Pancreas (tissue), 10 donors: ENCODE measurements at regions not wholly inside any gene's neighbourhood (a gene's known extent, or its start where the extent isn't known, plus 50 kb on each side); places are given as distances from the start of the nearest gene placed in this dataset.

Experiments used
- ATAC-seq, 4 donors: fragments of 200-7000 bp; cut with Tn5 transposase; one replicate each; pipeline versions ENCODE4 v1.8.0 to v1.9.1; 2020; ENCODE audit warnings: mild to moderate bottlenecking in 4 of 4, moderate library complexity in 4 of 4
- DNase-seq, 6 donors: peaks; one replicate each; pipeline ENCODE4 v3.0.0-alpha.2; 2020
- FAIRE-seq: peaks from 2 replicates; lab custom pipeline; 2012; peaks lifted over from hg19 to GRCh38; lab: Jason Lieb, UNC
- H3K27ac ChIP-seq, 4 donors: fragments of 200-600 bp; sonication (generic); 1 replicate in 3 of 4; 2 replicates in 1 of 4; pipeline versions ENCODE4 v1.5.0 to v1.8.0; 2020
- H3K27me3 ChIP-seq, 4 donors: fragments of 200-600 bp; one replicate each; pipeline ENCODE4 v1.8.0; 2021
- H3K36me3 ChIP-seq, 3 donors: fragments of 200-600 bp; sonication (generic) in 1 of 3; one replicate each; pipeline versions ENCODE4 v1.5.0 to v1.8.0; 2020 to 2021
- H3K4me1 ChIP-seq, 3 donors: fragments of 200-600 bp; one replicate each; pipeline ENCODE4 v1.8.0; 2021
- H3K4me3 ChIP-seq, 4 donors: fragments of 200-600 bp; sonication (generic) in 2 of 4; one replicate each; pipeline versions ENCODE4 v1.5.0 to v1.8.0; 2020 to 2021
- H3K9me3 ChIP-seq, 4 donors: fragments of 200-600 bp; one replicate each; pipeline ENCODE4 v1.8.0; 2021
- CTCF ChIP-seq, 4 donors: fragments of 200-600 bp; sonication (generic) in 3 of 4; IDR thresholded peaks; one replicate each; pipeline versions ENCODE4 v1.5.0 to v1.8.0; 2021; ENCODE audit warnings: antibody characterized with exemption in 4 of 4
- WGBS, 2 donors: extraction: QIAGEN DNeasy Blood & Tissue Kit; methylation state at CpG; one replicate each; pipeline ENCODE4 v1.1.7; 2013; 5-methylcytosine and 5-hydroxymethylcytosine counted together
- intact Hi-C, 3 donors: fragments of 100-400 bp; cut with DNase I; formaldehyde crosslinking; loops; one replicate each; pipeline versions ENCODE4 v1.11.1 to v1.14.2; 2022
- donor health status: healthy with polysubstance abuse.
- donor health status: DM: no; HTN: no; CAD: no; lungs with moderate emphysema.
- donor health status: DM: no; HTN: no; CAD: no.
- donor health status: control.
- donor health status: control.
- donor health status: Bipolar disorder and iron deficiency.
- donor health status: DM: yes; HTN: yes; CAD: no.
- donor health status: DM: no; HTN: no; CAD: no.
- donor health status: DM: no; HTN: no; CAD: no.
- donor health status: DM: yes; HTN: yes; CAD: no.

- WGBS, 2 donors = 88 to 90% methylated on average over 4 of the region's 4 CpGs
- H3K4me1 ChIP-seq = no peaks in the 10 kb centered on the region
- H3K27ac ChIP-seq = no peak overlapping the region
- DNase-seq = no peak
- H3K4me3 ChIP-seq = no peak overlapping the region
- H3K36me3 ChIP-seq = no peaks in the 10 kb centered on the region
- H3K9me3 ChIP-seq = no peaks in the 10 kb centered on the region
- intact Hi-C loops = no loop called here
- no peak for ATAC-seq
- FAIRE-seq = no peak
- no peak for TF ChIP-seq CTCF (IDR thresholded peaks at IDR 0.05)
- no peaks in the 10 kb centered on the region for H3K27me3 ChIP-seq
Observed at GRCh38 chr3:165466856-165467255, 270.7 kb upstream of the SLITRK3 start.

GRCh38 chr3:165464736-165465135 lies 268.6 kb upstream of the SLITRK3 start:
- intact Hi-C loops = no loop called here
- no peak for FAIRE-seq
- H3K9me3 ChIP-seq = no peaks in the 10 kb centered on the region
- no peak overlapping the region for H3K4me3 ChIP-seq
- whole genome bisulfite sequencing, 2 donors = 93 to 94% methylated on average over 2 of the region's 2 CpGs
- no peak for TF ChIP-seq CTCF (IDR thresholded peaks at IDR 0.05)
- no peaks in the 10 kb centered on the region for H3K27me3 ChIP-seq
- H3K36me3 ChIP-seq = no peaks in the 10 kb centered on the region
- no peak for DNase-seq
- H3K27ac ChIP-seq = no peak overlapping the region
- no peaks in the 10 kb centered on the region for H3K4me1 ChIP-seq
- no peak for ATAC-seq

- no peak for TF ChIP-seq CTCF (IDR thresholded peaks at IDR 0.05)
- Histone ChIP-seq H3K4me3 (no peak overlapping the region), H3K36me3 (no peaks in the 10 kb centered on the region), H3K27me3 (no peaks in the 10 kb centered on the region), H3K27ac (no peak overlapping the region), H3K4me1 (no peaks in the 10 kb centered on the region), H3K9me3 (no peaks in the 10 kb centered on the region)
- 78 to 84% methylated on average over 1 of the region's 1 CpG for WGBS, 2 donors
- ATAC-seq (no peak), DNase-seq (no peak), FAIRE-seq (no peak)
- intact Hi-C loops = no loop called here
Observed at GRCh38 chr3:165463531-165463930, 267.3 kb upstream of the SLITRK3 start.

- 7 to 8% methylated on average over 6 of the region's 6 CpGs for WGBS, 2 donors
- Histone ChIP-seq H3K27ac (no peak overlapping the region), H3K4me3 (no peak overlapping the region), H3K36me3 (no peaks in the 10 kb centered on the region), H3K27me3 (no peaks in the 10 kb centered on the region), H3K9me3 (no peaks in the 10 kb centered on the region), H3K4me1 (no peaks in the 10 kb centered on the region)
- ATAC-seq (no peak), DNase-seq (no peak), FAIRE-seq (no peak)
- intact Hi-C loops = no loop called here
- TF ChIP-seq CTCF (IDR thresholded peaks at IDR 0.05) = no peak
Observed at GRCh38 chr3:165462636-165463334, 266.6 kb upstream of the SLITRK3 start.
